Bone marrow (tissue), 2 donors: ENCODE measurements at regions not wholly inside any gene's neighbourhood (a gene's known extent, or its start where the extent isn't known, plus 50 kb on each side); places are given as distances from the start of the nearest gene placed in this dataset.

ENCODE experiments used
- DNase-seq, 2 donors: peaks; one replicate each; lab custom pipeline; 2025; lab: John Stamatoyannopoulos, UW

GRCh38 chr21:16644685-16645084 is 868.2 kb upstream of the CXADR start:
- no peak for DNase-seq

GRCh38 chr21:16650714-16651366 is 862.0 kb upstream of the CXADR start:
- DNase-seq: no peak

DNA sequence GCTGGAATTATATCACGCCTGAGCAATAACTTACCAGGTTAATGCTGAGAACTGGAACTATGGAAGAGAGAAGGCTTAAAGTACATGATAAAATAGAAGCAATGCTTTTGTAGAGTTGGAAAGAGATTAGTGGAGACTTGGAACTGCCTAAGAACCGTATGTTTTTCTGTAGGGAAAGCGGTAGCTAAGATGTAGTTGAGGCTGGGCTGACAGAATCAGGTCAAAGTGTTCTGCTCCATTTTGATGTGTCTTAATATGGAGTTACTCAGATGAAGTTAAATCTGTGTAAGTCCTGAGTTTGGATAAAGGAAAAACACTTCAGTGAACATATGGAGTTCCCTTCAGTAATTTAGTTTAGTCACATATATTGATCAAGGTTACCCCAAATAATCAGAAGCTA is 860.9 kb upstream of the CXADR start:
- DNase-seq: no peak

GRCh38 chr21:16663436-16663835 is 849.4 kb upstream of the CXADR start:
- no peak for DNase-seq

DNA sequence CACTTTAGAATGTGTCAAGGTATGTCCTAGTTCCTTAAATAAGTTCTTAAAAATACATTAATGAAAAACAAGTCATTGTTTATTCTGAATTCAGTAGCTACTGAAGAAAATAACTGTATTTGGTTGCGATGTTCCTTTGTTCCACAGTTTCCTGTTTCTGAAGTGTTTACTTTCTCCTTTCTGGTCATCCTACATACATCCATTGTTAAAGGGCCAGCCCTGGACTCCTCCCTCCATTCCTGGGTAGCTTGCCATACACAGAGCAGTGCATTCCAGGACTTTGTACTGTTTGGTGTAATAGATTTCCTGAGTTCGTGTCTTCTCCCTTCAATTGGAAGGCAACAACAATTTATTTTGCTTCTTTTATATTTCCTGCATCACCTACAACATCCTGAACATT is 845.4 kb upstream of the CXADR start:
- no peak for DNase-seq

- no peak for DNase-seq
These were observed 837.9 kb upstream of the CXADR start for GRCh38 chr21:16674949-16675348.

DNA sequence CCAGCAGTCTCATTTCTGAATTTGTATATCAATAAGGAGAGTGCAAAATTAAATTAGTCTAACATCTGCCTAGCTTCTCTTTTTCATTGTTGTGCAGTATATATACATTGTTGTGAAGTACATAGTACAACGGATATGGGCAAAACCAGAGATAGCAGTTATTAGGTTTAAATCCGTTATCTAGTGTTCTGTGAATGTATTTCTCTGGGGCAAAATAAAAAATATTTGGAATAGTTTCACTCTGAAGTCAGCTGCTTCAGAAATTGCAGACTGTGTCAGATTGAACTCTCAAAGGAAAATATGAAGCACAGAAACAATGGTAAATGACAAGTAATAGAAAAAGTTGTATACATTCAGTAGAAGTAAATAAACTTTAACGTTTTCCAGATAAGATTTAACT is 836.5 kb upstream of the CXADR start:
- no peak for DNase-seq

DNA sequence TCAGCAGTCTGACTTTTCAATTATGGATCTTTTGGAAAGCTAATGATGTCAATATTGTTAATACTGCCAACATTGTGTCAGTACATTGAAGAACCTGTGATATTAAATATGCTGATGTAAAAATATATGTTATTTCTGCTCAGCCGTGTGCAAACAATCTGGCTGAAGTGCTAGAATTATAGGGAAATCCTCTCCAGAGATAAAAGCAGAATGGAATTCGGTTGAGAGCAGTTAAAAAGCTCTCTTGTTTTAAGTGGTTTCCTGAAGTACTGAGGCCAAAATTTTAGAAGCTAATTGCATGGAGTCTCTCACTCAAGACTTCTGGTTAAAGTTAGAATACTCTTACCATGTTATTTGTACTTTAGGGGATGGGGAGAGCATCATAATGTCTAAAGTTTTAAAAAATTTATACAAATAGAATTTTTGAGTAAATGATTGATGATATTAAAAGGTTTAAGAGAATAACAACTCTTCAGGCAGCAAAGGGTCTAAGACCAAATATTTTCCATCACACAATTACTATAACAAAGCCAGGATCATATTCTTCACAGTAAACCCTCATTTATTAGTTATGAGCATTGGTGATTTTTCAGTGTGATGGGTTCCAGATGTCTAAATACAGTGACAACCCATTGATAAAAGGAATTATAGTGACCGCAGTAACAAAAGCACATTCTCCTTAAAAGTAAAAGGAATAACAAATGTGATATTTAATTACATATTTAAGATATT is 834.2 kb upstream of the CXADR start:
- DNase-seq: no peak

DNA sequence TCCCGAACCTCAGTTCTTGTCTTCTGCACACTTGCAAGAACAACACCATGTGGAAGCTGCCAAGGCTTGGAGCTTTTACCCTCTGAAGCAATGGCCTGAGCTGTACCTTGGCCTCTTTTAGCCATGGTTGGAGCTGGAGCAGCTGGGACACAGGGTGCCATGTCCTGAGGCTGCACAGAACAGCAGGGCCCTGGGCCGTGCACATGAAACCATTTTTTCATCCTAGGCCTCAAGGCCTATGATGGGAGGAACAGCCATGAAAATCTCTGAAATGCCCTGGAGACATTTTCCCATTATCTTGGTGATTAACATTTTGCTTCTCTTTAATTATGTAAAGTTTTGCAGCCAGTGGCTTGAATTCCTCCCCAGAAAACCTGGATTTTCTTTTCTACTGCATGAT is 817.8 kb upstream of the CXADR start:
- DNase-seq: no peak

- DNase-seq: no peak
These were observed 805.6 kb upstream of the CXADR start for GRCh38 chr21:16707274-16707673.

DNA sequence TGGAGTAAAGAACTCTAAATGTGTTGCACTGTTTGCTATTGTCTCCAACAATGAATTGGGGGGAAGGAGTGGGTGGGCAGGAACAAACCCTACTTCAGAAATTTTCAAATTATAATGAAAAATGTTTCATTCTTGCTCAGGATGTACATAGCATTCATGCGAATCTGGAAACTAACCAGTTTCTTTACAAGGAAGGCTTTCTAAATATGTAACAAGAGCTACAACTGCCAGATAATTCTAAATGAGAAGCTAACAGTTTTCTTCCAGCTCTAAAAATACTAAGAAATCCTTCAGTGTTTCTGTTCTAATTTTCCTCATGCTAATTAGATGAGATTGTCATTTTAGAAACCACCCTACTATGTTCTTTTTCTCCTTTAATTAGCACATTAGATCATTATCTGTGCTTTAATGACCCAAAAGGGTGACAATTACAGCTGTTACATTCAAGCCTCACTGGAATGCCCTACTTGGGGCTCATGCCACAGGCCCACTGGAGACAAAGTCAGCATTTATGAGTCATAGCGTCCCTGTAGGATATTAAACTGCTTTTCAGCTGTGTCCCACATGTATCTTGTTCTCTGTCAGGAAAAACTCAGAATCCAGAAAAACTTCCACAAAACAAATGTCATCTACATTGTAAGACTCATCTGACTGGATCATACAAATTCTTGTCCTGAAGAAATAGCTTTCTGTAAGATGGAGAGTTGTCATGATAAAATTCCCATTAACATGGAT is 804.6 kb upstream of the CXADR start:
- no peak for DNase-seq

DNA sequence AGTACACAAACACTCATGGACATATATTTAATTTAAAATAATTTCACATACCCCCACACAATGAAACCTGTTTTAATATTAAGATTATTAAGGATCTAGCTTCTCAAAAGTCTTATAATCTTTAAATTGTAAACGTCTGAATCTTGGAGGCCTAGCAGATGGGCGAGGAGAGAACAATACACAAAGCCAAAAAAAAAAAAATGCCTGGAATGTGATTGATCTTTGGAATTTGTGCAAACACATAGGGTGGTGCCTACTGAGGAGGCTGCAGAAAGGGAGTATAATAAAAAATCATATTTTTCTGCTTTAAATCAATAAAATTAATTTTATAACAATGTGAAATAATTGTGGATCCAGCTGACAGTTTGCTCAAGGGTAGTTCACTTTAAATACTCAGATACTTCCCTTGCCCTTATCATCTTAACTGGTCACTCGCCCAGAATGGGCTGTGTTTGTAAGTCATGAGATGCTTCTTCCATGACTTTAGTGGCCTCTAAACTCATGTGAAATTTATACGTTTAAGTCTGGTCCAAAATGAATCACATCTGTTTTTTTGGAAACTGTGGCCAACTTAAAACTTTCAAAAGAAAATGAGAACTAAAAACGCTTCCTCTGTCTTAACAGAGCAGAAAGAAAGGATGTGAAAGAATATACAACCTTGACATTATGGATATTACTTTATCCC is 802.8 kb upstream of the CXADR start:
- no peak for DNase-seq

DNA sequence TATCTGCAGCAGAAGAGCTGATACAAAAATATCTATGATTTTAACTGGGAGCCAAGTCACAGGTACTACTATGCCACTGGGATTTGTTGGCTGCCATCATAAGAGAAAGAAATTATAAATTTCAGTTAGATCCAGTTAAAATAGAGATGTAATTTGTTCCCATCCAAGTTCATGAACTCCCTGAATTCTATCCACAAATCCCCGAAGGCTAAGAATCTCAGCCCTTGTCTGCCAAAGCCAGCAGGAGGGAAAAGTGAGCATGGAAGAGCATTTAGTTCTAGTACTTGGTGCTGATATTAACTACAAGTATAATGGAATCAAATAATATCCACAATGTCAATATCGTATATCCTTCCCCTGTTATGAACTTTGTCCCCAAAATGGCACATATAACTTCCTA is 801.1 kb upstream of the CXADR start:
- no peak for DNase-seq

GRCh38 chr21:16713331-16714117 is 799.3 kb upstream of the CXADR start:
- DNase-seq: no peak

DNA sequence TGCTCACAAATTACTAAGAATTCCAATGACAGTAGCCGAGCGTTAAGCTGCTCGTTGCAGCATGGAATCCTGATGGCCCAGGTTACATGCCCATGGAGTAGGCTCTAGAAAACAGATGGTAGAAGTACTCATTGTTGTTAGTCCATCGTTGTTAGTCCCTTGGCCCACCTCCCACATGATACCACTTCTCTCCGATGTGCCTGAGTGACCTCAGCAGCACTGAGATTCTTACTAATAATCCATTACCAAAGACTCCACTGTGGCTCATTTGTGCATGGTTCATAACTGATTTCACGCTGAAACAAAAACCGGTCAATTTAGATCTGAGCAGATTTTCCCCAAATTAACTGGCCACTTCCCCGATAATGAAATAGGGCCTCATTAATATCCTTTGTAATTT is 772.3 kb upstream of the CXADR start:
- no peak for DNase-seq

GRCh38 chr21:16741141-16741665 is 771.6 kb upstream of the CXADR start:
- no peak for DNase-seq

DNA sequence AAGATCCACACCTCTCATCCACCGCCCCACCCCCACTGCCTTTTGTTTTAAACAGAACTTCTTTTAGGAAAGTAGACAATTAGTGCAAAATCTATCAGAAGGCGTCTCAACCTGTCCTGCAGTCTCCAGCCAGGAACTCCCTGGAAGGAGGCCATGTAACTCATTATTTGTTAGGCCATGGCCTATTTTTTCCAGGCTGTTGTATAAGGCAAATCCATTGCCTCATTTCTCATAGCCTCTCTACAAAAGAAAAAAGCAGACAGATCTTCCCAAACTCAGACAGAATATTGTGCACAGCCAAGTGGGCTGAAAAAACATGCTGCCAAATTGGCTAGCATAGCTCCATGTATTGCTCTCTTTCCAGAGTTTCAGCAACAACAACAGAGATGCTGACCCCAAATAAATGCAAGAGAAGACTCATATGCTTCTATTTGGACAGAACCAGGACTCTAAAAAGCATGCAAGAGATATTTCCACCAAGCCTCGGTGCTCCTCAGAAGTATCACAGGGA is 770.7 kb upstream of the CXADR start:
- DNase-seq: no peak

DNA sequence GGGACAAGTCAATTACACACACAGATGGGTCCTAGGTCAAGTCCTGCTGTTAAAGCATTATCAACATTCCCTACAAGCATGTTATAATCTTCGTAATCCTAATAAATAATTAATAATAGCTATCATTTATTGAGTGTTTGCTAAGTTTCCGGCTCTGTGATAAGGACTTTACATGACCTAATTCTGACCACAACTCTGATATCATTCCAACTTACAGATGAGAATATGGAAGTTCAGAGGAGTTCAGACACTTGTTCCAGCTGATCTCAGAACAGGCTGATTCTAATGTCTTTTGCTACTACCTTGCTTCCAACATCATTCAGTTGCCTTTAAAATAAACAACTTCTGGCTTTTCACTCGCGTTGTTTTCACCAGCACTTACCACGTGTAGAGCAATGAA is 770.1 kb upstream of the CXADR start:
- no peak for DNase-seq

GRCh38 chr21:16743317-16743716 is 769.5 kb upstream of the CXADR start:
- no peak for DNase-seq

DNA sequence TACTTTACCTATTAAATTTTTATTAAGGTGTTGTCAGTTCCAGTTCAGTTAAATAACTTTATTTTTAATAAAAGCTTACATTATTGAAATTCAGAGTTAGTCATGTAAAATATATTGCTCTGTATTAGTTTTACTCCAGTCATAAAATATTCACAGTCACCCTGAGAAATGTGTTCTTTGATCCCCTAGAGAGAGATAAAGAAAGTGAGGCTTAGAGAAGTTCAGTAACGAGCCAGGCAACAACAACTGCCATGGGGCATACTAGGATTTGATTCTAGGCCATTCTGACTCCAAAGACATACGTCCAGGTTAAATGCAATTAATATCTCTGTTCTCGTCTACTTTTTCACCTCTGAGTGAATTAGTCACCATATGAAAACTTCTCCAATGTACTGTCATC is 761.9 kb upstream of the CXADR start:
- no peak for DNase-seq

DNA sequence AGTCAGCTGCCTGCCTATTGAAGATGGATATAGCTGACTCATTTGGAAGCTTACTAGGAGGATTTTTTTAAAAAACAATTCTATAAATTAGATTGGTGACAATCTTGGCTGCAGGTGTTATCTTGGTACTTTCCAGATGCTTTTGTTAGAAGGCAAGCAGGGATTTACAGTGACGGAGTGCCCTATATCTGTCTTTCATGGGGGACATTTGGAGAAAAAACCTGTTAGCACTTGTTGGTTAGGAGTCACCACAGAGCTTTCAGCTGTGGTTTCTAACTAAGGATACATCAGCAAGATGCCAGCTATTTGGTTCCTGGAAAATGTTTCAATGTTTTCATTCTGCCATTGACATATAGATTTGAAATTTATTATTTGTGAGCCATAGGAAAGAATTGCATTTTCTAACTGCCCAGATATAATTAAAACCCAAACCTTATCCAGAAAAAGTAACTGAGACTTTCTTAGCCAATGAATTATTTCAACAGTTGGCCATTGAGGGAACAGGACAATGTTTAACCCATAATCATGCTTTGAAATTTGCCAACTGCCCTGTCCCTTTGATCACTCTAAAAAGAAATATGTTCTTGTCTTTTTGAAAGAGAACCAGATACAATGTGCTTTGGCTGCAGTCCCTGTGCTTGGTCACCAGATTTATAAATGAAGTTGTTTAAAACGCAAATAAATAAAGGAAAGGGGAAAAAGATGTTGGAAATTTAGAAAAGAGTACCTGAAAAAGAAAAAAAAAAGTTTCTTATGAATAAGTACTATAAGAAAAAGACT is 761.0 kb upstream of the CXADR start:
- no peak for DNase-seq
